ENCODE measurements at regions not wholly inside any gene's neighbourhood (a gene's known extent, or its start where the extent isn't known, plus 50 kb on each side); places are given as distances from the start of the nearest gene placed in this dataset.

DNA sequence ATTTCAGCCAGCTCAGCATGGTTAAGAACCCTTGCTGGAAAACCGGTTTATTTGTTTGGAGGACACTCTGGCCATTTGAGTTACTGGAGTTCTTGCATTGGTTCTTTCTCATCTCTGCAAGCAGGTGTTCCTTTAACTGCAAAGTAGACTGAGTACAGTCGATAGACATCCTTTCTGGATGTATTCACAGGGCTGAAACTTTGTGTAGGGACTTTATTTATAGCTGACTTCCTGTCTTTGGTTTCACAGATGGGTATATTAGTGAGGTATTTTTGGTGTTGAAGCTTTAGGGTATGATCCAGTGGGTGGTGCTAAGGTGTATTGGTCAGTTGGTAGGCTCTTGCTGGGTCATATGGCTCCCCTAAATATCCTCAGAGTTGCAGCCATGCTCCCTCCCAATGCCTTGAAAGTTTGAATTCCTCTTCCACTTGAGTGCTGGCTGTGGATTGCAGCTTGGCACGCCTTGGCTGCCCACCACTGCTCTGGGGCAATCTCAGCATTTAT, 666.0 kb upstream of the COX7C start (continued):
- TF ChIP-seq, protein P1, sequence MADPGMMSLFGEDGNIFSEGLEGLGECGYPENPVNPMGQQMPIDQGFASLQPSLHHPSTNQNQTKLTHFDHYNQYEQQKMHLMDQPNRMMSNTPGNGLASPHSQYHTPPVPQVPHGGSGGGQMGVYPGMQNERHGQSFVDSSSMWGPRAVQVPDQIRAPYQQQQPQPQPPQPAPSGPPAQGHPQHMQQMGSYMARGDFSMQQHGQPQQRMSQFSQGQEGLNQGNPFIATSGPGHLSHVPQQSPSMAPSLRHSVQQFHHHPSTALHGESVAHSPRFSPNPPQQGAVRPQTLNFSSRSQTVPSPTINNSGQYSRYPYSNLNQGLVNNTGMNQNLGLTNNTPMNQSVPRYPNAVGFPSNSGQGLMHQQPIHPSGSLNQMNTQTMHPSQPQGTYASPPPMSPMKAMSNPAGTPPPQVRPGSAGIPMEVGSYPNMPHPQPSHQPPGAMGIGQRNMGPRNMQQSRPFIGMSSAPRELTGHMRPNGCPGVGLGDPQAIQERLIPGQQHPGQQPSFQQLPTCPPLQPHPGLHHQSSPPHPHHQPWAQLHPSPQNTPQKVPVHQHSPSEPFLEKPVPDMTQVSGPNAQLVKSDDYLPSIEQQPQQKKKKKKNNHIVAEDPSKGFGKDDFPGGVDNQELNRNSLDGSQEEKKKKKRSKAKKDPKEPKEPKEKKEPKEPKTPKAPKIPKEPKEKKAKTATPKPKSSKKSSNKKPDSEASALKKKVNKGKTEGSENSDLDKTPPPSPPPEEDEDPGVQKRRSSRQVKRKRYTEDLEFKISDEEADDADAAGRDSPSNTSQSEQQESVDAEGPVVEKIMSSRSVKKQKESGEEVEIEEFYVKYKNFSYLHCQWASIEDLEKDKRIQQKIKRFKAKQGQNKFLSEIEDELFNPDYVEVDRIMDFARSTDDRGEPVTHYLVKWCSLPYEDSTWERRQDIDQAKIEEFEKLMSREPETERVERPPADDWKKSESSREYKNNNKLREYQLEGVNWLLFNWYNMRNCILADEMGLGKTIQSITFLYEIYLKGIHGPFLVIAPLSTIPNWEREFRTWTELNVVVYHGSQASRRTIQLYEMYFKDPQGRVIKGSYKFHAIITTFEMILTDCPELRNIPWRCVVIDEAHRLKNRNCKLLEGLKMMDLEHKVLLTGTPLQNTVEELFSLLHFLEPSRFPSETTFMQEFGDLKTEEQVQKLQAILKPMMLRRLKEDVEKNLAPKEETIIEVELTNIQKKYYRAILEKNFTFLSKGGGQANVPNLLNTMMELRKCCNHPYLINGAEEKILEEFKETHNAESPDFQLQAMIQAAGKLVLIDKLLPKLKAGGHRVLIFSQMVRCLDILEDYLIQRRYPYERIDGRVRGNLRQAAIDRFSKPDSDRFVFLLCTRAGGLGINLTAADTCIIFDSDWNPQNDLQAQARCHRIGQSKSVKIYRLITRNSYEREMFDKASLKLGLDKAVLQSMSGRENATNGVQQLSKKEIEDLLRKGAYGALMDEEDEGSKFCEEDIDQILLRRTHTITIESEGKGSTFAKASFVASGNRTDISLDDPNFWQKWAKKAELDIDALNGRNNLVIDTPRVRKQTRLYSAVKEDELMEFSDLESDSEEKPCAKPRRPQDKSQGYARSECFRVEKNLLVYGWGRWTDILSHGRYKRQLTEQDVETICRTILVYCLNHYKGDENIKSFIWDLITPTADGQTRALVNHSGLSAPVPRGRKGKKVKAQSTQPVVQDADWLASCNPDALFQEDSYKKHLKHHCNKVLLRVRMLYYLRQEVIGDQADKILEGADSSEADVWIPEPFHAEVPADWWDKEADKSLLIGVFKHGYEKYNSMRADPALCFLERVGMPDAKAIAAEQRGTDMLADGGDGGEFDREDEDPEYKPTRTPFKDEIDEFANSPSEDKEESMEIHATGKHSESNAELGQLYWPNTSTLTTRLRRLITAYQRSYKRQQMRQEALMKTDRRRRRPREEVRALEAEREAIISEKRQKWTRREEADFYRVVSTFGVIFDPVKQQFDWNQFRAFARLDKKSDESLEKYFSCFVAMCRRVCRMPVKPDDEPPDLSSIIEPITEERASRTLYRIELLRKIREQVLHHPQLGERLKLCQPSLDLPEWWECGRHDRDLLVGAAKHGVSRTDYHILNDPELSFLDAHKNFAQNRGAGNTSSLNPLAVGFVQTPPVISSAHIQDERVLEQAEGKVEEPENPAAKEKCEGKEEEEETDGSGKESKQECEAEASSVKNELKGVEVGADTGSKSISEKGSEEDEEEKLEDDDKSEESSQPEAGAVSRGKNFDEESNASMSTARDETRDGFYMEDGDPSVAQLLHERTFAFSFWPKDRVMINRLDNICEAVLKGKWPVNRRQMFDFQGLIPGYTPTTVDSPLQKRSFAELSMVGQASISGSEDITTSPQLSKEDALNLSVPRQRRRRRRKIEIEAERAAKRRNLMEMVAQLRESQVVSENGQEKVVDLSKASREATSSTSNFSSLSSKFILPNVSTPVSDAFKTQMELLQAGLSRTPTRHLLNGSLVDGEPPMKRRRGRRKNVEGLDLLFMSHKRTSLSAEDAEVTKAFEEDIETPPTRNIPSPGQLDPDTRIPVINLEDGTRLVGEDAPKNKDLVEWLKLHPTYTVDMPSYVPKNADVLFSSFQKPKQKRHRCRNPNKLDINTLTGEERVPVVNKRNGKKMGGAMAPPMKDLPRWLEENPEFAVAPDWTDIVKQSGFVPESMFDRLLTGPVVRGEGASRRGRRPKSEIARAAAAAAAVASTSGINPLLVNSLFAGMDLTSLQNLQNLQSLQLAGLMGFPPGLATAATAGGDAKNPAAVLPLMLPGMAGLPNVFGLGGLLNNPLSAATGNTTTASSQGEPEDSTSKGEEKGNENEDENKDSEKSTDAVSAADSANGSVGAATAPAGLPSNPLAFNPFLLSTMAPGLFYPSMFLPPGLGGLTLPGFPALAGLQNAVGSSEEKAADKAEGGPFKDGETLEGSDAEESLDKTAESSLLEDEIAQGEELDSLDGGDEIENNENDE (IDR thresholded peaks at IDR 0.05; ENCODE audit: low read depth, low read length), result no peak
- no peak for TF ChIP-seq ZNF134 (CRISPR knock-in tag; conservative IDR thresholded peaks at IDR 0.05)
- TF ChIP-seq CBFB (CRISPR knock-in tag; IDR thresholded peaks at IDR 0.05), result no peak
